ENCODE measurements at regions not wholly inside any gene's neighbourhood (a gene's known extent, or its start where the extent isn't known, plus 50 kb on each side); places are given as distances from the start of the nearest gene placed in this dataset.
"Not testable (repeated sequence)": the region's sequence is repeated elsewhere in the genome, so short reads cannot be mapped to it uniquely, and the experiment has no call there.

GRCh38 chr5:165310031-165310430 lies 1804.6 kb downstream of the MAT2B start:
- DNase-seq (ENCODE audit: low read depth in 4 of 4, low spot score in 1 of 4), result no peak

GRCh38 chr5:165321912-165322311 lies 1816.5 kb downstream of the MAT2B start:
- no peak for DNase-seq (ENCODE audit: low read depth in 4 of 4, low spot score in 1 of 4)

GRCh38 chr5:165325221-165325620 lies 1819.8 kb downstream of the MAT2B start:
- no peak for DNase-seq (ENCODE audit: low read depth in 4 of 4, low spot score in 1 of 4)

GRCh38 chr5:165327631-165328030 lies 1822.2 kb downstream of the MAT2B start:
- no peak for DNase-seq (ENCODE audit: low read depth in 4 of 4, low spot score in 1 of 4)

- DNase-seq (ENCODE audit: low read depth in 4 of 4, low spot score in 1 of 4), result no peak
Observed at GRCh38 chr5:165328846-165329245, 1823.4 kb downstream of the MAT2B start.

- no peak for DNase-seq (ENCODE audit: low read depth in 4 of 4, low spot score in 1 of 4)
Observed at GRCh38 chr5:165333623-165334022, 1828.2 kb downstream of the MAT2B start.

- DNase-seq (ENCODE audit: low read depth in 4 of 4, low spot score in 1 of 4), result no peak
Observed at GRCh38 chr5:165334201-165334600, 1828.8 kb downstream of the MAT2B start.

GRCh38 chr5:165349735-165350134 lies 1844.3 kb downstream of the MAT2B start:
- DNase-seq (ENCODE audit: low read depth in 4 of 4, low spot score in 1 of 4), result no peak

- DNase-seq (ENCODE audit: low read depth in 4 of 4, low spot score in 1 of 4), result no peak
Observed at GRCh38 chr5:165351342-165351741, 1845.9 kb downstream of the MAT2B start.

- DNase-seq (ENCODE audit: low read depth in 4 of 4, low spot score in 1 of 4), result no peak
Observed at GRCh38 chr5:165360366-165360765, 1854.9 kb downstream of the MAT2B start.

- no peak for DNase-seq (ENCODE audit: low read depth in 4 of 4, low spot score in 1 of 4)
Observed at GRCh38 chr5:165360784-165361542, 1855.5 kb downstream of the MAT2B start.

GRCh38 chr5:165370233-165370632 lies 1864.8 kb downstream of the MAT2B start:
- DNase-seq (ENCODE audit: low read depth in 4 of 4, low spot score in 1 of 4), result no peak

- DNase-seq (ENCODE audit: low read depth in 4 of 4, low spot score in 1 of 4), result no peak
Observed at GRCh38 chr5:165370794-165371193, 1865.4 kb downstream of the MAT2B start.

- no peak for DNase-seq (ENCODE audit: low read depth in 4 of 4, low spot score in 1 of 4)
Observed at GRCh38 chr5:165375201-165375600, 1869.8 kb downstream of the MAT2B start.

- DNase-seq (ENCODE audit: low read depth in 4 of 4, low spot score in 1 of 4), result no peak
Observed at GRCh38 chr5:165393839-165394238, 1888.4 kb downstream of the MAT2B start.

- DNase-seq (ENCODE audit: low read depth in 4 of 4, low spot score in 1 of 4), result no peak
Observed at GRCh38 chr5:165397516-165397915, 1892.1 kb downstream of the MAT2B start.

- DNase-seq (ENCODE audit: low read depth in 4 of 4, low spot score in 1 of 4), result no peak
Observed at GRCh38 chr5:165400086-165400485, 1894.7 kb downstream of the MAT2B start.

- DNase-seq (ENCODE audit: low read depth in 4 of 4, low spot score in 1 of 4), result no peak
Observed at GRCh38 chr5:165404917-165405316, 1899.5 kb downstream of the MAT2B start.

- DNase-seq (ENCODE audit: low read depth in 4 of 4, low spot score in 1 of 4), result no peak
Observed at GRCh38 chr5:165405340-165405739, 1899.9 kb downstream of the MAT2B start.

- no peak for DNase-seq (ENCODE audit: low read depth in 4 of 4, low spot score in 1 of 4)
Observed at GRCh38 chr5:165407352-165407751, 1901.9 kb downstream of the MAT2B start.

- DNase-seq (ENCODE audit: low read depth in 4 of 4, low spot score in 1 of 4), result no peak
Observed at GRCh38 chr5:165410476-165410875, 1905.1 kb downstream of the MAT2B start.

- not testable (repeated sequence) for DNase-seq (ENCODE audit: low read depth in 4 of 4, low spot score in 1 of 4)
Observed at GRCh38 chr5:165411532-165411931, 1906.1 kb downstream of the MAT2B start.

- DNase-seq (ENCODE audit: low read depth in 4 of 4, low spot score in 1 of 4), result no peak
Observed at GRCh38 chr5:165420493-165420892, 1915.1 kb downstream of the MAT2B start.
